GM21723 (cell line): ENCODE measurements at regions not wholly inside any gene's neighbourhood (a gene's known extent, or its start where the extent isn't known, plus 50 kb on each side); places are given as distances from the start of the nearest gene placed in this dataset.

ENCODE experiments used
- ATAC-seq: cut with Tn5 transposase; IDR thresholded peaks from one replicate; pipeline ENCODE4 v1.9.1; 2021; ENCODE audit warnings: mild to moderate bottlenecking, moderate library complexity; ENCODE audit not compliant: unreplicated experiment

GRCh38 chr7:114130866-114131265 lies 212.1 kb upstream of the PPP1R3A start:
- no peak for ATAC-seq

GRCh38 chr7:114128880-114129279 lies 210.1 kb upstream of the PPP1R3A start:
- no peak for ATAC-seq

GRCh38 chr7:114126095-114126494 lies 207.3 kb upstream of the PPP1R3A start:
- no peak for ATAC-seq

DNA sequence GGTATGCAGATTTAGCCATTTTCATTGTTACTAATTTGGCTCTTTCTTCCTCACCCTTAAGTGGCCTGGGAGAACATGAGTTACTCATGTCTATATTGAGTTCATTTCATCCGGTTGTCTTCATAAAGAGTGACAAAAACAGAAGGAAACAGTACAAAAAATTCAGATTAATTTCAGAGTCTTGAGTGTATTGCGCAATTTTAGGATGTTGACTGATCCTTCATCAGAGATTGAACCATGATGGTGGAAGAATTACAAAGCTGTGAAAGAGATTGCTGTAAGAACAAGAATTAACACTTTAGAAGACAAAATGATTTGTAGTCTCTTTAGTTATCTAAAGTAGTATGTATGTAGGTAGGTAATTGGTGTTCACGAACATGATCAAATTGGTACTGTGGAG lies 194.0 kb upstream of the PPP1R3A start:
- no peak for ATAC-seq

DNA sequence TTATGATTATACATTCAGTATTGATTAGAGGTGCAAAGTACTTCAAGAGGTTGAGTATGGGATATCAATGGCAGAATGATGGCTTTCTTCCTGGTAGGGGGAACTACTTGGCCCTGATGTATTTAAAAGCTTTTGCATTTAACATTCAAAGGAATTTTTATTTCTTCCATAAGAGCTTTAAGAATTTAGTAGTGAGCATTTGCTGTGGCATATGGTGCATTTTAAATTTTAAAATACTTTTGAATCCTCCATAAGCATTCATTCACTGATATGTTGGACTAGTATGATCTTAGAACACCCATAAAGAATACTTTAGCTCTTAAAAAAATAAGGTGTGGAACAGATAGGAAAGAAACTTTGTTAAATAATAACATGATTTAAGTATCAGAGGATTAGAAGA lies 191.9 kb upstream of the PPP1R3A start:
- ATAC-seq, result no peak

GRCh38 chr7:114109721-114110120 lies 190.9 kb upstream of the PPP1R3A start:
- no peak for ATAC-seq

DNA sequence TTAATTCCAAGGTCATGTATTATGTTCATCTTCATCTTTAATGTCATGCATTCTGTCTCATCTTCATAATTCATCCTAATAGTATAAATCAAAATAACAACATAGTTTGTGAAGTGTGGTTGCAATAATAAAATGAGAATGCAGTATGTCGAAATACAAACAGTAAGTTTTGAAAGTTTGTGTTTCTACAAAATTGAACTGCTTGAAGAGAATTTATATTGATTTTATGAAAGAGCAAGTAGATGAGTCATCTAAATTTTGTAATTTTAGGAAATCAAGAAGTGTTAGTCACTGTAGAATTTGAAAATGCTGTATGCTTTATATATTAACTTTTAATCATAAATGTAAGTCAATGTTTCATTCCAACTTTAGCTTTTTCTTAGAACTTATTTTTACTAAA lies 190.5 kb upstream of the PPP1R3A start:
- ATAC-seq, result no peak

DNA sequence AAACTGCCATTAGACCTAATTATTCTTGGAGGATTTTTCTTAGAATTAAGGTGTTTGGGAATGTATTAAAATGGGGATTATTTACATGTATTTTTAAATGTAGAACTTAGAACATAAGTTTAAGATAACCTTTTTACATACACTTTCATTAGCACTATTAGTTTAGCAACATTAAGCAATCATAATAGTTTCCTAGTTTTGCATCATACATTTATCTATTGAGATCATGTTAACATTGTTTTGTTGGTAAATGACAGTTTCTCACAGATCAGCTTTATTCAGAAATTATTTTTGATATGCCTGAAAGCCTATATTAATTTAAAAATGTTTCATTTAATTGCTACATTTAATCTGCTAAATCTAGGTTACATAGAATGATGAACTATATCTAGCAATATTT lies 189.7 kb upstream of the PPP1R3A start:
- ATAC-seq, result no peak

DNA sequence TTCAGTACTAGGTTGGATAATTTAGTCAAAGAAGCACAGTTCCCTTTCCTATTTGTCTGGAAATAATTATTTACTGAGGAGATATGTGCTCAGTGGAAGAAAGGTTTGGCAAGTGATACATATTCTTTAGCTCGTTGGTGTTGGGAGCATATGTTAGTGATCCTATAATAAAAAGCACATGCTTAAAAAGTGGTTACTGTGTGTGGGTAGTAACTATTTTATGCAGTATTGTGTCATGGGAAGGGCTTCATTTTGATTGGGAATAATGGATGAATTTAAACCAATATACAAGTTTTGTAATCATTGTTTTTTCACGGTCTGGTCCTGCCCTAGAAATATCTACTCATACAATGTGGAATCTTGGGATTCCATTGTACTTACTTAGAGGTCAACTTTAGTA lies 188.7 kb upstream of the PPP1R3A start:
- ATAC-seq, result no peak

GRCh38 chr7:114104035-114104434 lies 185.2 kb upstream of the PPP1R3A start:
- no peak for ATAC-seq

DNA sequence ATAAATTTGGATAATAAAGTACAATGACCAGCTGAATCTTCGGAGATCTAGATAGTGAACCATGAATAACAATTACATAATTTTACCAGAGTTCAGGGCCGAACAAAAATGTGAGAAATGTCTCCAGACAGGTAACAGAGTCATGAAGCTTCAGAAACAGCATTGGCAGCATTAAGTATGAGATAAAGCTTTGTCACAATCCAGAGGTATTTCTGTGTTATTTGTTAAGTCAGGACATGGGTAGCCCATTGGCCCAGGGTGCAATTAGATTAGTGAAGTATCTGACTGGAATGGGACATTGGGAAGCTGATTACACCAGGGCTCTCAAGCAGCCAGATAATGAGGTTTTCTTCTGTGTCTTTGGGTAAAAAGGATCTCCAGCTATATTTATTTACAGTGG lies 184.2 kb upstream of the PPP1R3A start:
- ATAC-seq, result no peak

DNA sequence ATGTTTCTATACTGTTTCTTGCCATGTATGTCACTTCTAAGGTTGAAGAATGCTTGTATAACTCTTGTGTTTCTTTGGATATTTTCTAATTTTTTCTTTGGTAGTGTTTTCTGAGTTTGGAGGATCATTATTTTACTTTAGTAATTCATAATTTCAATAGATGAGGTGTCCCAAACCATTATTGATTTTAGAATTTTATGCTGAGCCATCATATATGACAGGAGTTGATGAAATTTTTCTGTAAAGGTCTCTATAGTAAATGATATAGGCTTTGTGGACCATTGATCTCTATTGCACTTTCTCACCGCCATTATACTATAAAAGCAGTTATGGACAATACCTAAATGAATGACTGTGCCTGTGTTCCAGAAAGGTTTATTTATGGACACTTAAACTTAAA lies 183.3 kb upstream of the PPP1R3A start:
- no peak for ATAC-seq

GRCh38 chr7:114100810-114101209 lies 182.0 kb upstream of the PPP1R3A start:
- no peak for ATAC-seq

GRCh38 chr7:114099337-114099736 lies 180.5 kb upstream of the PPP1R3A start:
- ATAC-seq, result no peak

DNA sequence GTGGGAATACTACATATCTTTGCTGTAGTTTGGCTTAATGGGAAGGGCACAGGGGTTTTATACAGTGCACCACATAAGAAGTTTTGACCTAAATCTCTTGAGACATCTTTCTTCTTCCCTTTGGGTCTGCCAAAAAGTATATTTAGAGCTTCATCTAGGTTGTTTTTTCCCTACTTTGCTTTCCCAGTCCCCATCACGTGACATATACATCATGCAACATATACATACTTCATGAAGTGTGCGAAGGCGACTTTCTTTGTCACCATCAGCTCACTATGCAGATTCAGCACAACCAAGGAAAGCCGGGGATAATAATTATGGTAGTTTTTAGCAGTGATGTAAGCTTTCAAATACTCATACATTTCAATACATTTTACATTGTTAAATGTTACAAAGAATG lies 177.1 kb upstream of the PPP1R3A start:
- ATAC-seq, result no peak

GRCh38 chr7:114088470-114088940 lies 169.7 kb upstream of the PPP1R3A start:
- no peak for ATAC-seq

- ATAC-seq, result no peak
These were observed 169.1 kb upstream of the PPP1R3A start for GRCh38 chr7:114087653-114088469.

- ATAC-seq, result no peak
These were observed 168.3 kb upstream of the PPP1R3A start for GRCh38 chr7:114086914-114087652.

DNA sequence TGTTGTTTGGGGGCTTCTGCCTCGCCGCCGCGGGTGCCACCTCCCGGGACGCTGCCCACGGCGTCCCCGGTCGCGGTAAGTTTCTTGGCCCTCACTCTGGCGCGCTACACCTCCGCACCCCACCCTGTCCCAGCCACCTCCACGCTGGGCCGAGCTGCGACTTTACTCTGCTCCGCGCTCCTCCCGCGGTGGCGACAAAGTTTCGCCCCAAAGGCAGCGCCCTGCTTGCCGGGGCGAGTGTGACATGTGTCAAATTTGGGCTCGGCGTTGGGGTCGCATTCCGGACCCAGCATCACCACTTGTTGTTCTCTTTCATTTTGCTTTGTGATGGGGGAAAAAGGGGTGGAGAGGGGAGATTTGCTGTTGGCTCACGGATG lies 167.7 kb upstream of the PPP1R3A start:
- ATAC-seq, result no peak

DNA sequence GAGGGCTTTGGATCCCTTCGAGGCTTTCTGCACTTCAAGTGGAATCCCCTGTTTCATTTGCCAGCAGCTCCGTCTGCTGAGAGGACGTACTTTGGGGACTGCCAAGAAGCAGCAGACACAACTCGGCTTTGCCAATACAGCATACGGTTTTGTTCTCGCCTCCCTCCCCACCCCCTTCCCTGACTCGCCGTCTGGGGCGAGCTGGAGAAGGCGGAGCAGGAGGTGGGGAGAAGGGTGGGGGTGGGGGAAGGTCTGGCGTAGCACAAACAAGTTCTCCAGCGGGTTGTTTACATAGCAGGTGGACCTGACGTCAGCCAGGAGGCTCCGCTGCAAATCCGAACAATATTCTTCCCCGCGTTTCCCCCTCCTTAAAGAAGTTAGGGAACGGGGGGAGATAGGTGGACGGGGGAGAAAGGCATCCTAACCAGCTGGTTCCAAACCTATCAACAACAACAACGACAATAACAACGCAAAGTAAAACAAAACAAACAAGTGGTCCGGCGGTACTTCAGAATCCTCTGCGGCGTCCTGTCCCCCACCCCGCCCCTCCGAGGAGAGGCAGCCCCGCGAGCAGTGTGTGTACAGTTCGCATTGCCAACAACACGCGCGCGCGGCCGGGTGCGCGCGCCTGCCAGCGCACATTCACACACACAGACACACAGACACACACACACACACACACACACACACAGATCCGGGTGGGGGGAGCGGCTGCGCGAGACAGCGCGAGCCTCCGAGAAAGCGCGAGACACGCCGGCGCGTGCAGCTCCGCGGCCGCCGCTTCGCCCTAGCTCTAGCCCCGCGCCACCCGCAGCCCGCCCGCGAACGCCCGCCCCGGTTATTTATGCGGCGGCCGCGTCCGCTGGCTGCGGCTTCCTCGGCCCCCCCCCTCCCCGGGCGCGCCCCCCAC lies 167.0 kb upstream of the PPP1R3A start:
- ATAC-seq, result peak; percentile 24

DNA sequence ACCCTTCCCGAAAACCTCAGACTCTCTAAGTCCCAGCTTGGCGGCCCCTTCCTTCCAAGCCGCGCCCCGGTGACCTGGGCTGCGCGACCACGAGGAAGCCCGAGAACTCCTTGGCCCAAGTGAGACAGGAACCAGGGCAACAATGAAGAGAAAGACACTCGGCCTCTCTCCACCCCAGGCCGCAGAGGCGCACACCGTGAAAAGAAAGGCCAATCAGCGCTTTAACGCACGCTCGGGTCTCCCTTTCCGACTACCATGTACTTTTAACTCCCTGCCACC lies 166.4 kb upstream of the PPP1R3A start:
- peak; percentile 31 for ATAC-seq
